NCI-H69 (cell line): ENCODE measurements at regions not wholly inside any gene's neighbourhood (a gene's known extent, or its start where the extent isn't known, plus 50 kb on each side); places are given as distances from the start of the nearest gene placed in this dataset.
"Not testable (repeated sequence)": the region's sequence is repeated elsewhere in the genome, so short reads cannot be mapped to it uniquely, and the experiment has no call there.

Experiments used
- DNase-seq: peaks from one replicate; lab custom pipeline; 2025; lab: John Stamatoyannopoulos, UW

GRCh38 chr17:5747276-5747675, 163.0 kb upstream of the NLRP1 start:
- DNase-seq, result no peak

GRCh38 chr17:5747964-5748363, 163.7 kb upstream of the NLRP1 start:
- DNase-seq, result no peak

GRCh38 chr17:5753421-5753820, 169.1 kb upstream of the NLRP1 start:
- no peak for DNase-seq

GRCh38 chr17:5757314-5757907, 173.1 kb upstream of the NLRP1 start:
- peak; percentile 54 for DNase-seq

- no peak for DNase-seq
Measured at GRCh38 chr17:5758651-5759050, 174.3 kb upstream of the NLRP1 start.

- no peak for DNase-seq
Measured at GRCh38 chr17:5759501-5759925, 175.2 kb upstream of the NLRP1 start.

- DNase-seq, result no peak
Measured at GRCh38 chr17:5762191-5762590, 177.9 kb upstream of the NLRP1 start.

GRCh38 chr17:5763595-5764306, 179.4 kb upstream of the NLRP1 start:
- DNase-seq, result no peak

GRCh38 chr17:5769593-5770354, 185.5 kb upstream of the NLRP1 start:
- peak; percentile 90 for DNase-seq

- peak; percentile 64 for DNase-seq
Measured at GRCh38 chr17:5770441-5771270, 186.3 kb upstream of the NLRP1 start.

- not testable (repeated sequence) for DNase-seq
Measured at GRCh38 chr17:5771271-5771577, 186.9 kb upstream of the NLRP1 start.

GRCh38 chr17:5772017-5772416, 187.7 kb upstream of the NLRP1 start:
- not testable (repeated sequence) for DNase-seq

GRCh38 chr17:5772720-5773119, 188.4 kb upstream of the NLRP1 start:
- DNase-seq, result no peak

- DNase-seq, result no peak
Measured at GRCh38 chr17:5773816-5774360, 189.6 kb upstream of the NLRP1 start.

- DNase-seq, result peak; percentile 52
Measured at GRCh38 chr17:5775098-5775497, 190.8 kb upstream of the NLRP1 start.

- no peak for DNase-seq
Measured at GRCh38 chr17:5780476-5780875, 196.2 kb upstream of the NLRP1 start.

- peak; percentile 60 for DNase-seq
Measured at GRCh38 chr17:5781236-5781927, 197.1 kb upstream of the NLRP1 start.

GRCh38 chr17:5783269-5783668, 199.0 kb upstream of the NLRP1 start:
- no peak for DNase-seq

- no peak for DNase-seq
Measured at GRCh38 chr17:5783851-5784250, 199.5 kb upstream of the NLRP1 start.

- DNase-seq, result peak; percentile 22
Measured at GRCh38 chr17:5784791-5785190, 200.5 kb upstream of the NLRP1 start.

- DNase-seq, result peak; percentile 62
Measured at GRCh38 chr17:5785338-5785737, 201.0 kb upstream of the NLRP1 start.
